ENCODE measurements at regions not wholly inside any gene's neighbourhood (a gene's known extent, or its start where the extent isn't known, plus 50 kb on each side); places are given as distances from the start of the nearest gene placed in this dataset.
"Not testable (repeated sequence)": the region's sequence is repeated elsewhere in the genome, so short reads cannot be mapped to it uniquely, and the experiment has no call there.

DNA sequence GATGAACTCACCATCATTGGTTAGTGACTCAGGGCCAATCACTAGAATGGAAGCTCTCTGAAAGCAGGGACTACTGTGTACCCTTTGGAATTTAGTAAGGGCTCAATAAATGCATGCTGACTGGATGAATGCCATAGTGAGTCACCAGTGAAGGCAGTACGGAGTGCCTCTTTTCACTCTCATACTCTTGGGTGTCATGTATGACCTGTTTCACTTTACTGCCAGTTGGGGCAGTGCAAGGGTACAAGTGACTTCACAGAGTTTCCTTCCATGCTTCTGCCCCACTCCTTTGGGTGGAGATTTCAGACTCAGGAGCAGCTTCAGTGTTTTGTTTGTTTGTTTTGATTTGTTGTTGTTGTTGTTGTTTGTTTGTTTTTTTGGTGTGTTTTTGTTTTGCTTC is 57.7 kb downstream of the SOX3 start:
- no peak for DNase-seq (ENCODE audit: low read depth)

DNA sequence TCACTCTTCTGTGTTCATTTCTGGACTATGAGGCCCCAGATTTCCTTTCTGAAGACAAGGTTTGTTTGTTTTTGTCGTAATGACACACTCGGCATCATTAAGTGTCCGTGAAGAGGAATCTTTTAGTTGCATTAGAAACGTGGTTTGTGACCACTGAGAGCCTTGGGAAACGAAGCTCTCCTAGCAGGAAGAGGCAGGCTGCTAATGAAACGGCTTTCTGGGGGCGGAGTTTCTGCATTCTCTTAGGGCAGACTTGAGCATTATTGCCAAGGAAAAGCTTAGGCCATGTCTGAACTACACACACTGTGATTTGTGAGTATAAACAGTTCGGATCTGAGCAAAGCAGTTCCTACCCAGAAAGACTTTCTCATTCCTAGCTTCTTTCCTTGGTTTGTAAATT is 64.0 kb downstream of the SOX3 start:
- DNase-seq (ENCODE audit: low read depth) = no peak

DNA sequence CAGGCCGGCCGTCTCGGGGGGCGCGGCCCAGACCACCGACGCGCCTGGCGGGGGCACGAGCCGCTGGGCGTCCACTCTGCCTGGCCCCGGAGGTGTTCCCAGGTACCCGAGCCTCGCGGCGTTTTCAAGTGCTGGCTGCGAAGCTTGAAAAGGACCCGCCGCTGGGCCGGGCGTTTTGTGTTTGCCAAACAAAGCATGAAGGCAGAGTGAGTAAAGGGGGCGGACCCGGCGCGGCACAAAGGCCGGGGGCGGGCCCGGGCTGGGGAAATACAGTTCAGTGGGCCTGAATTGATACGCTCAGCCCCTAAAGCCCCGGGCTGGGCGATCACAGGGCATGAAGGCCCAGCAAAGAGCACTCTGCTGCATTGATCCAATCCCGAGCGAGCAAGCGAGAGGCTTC is 65.4 kb downstream of the SOX3 start:
- no peak for DNase-seq (ENCODE audit: low read depth)

DNA sequence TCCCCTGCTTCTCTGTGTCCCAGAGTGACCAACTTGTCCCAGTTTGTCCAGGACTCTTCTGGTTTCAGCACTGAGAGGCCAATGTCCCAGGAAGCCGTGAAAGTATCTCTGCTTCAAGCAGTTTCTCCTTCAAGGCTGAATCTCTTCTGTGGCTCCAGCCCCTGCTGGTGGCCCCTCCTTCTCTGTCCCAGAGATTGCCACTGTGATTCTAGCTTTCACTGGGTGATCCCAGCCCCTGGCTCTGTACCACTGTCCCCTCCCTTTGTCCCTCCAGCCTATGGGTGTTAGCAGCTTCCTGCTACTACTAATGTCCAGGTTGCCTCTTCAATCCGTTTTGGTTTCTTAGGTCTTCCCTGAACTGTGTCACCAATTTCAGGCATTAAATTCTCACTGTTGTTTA is 70.5 kb downstream of the SOX3 start:
- DNase-seq (ENCODE audit: low read depth) = no peak

DNA sequence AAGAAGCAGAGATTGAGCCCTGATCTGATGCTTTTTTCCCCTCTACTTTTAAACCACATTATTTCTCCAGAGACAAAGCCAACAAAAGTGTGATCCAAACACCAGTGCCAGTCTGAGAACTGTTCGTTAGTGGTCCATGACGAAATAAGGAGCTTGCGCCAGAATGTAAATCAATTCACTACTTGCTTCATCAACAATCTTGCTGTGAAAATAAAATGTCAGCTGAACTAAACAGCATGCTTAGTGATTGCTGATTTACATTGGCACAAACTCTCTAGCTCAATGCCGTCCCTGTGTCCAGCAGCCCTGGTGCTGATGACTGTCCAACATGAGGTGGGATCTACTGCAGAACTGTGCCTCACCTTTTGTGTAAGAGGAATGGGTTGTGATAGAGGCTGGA is 71.3 kb downstream of the SOX3 start:
- no peak for DNase-seq (ENCODE audit: low read depth)

DNA sequence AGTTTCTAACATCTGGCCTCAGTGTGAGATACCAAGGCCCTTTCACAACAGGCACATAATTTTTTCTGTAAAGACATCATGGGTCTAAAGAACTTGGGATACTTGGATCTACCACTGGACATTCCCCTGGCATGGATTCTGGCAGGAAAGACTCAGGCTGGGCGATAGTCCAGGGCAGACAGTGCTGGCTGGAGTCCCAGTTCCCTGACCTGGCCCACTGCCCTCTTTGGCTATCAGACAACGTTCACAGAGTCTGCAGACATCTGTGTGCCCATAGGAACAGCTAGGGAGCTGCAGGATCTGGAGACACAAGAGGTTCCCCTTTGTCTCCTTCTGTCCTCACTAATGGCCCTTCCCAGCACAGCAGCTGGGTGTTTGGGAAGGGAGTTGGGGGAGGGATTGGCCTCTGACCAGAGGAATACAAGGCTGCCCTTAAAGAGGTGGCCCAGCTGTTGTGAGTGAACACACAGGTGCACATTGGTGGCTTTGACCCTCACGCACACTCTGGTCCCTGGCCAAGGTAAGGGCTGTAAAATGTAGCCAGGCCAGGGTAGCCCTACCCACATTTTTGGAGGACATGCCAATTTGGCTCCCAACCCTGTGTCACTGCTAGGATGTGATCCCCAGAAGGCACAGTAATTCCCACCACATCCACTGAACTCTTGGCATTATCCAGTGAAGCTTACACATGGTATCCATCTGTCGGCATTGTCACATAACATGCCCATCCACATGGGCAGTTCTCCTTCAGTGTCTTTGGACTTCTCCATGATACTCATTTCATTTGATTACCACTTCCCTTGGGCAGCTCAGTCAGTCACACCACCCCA is 72.3 kb downstream of the SOX3 start:
- DNase-seq (ENCODE audit: low read depth) = peak; percentile 48

DNA sequence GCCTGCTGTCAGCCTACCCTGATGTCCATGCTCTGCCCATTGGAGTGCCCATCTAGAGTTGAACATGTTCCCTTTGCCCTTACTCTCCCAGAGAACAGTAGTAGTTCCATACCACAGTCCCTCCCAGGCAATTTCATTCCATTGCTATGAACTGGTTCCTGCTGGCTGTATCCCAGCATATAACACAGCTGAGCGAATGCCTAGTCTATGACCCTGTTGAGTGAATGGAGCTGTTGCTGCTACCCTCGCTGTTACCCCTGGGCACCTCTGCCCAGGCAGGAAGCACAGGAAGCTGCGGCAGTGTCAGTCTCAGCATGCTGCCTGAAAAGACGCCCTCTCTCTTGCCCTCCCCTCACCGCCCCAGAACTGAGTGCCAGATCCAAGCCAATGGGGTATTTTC is 73.3 kb downstream of the SOX3 start:
- peak; percentile 58 for DNase-seq (ENCODE audit: low read depth)

DNA sequence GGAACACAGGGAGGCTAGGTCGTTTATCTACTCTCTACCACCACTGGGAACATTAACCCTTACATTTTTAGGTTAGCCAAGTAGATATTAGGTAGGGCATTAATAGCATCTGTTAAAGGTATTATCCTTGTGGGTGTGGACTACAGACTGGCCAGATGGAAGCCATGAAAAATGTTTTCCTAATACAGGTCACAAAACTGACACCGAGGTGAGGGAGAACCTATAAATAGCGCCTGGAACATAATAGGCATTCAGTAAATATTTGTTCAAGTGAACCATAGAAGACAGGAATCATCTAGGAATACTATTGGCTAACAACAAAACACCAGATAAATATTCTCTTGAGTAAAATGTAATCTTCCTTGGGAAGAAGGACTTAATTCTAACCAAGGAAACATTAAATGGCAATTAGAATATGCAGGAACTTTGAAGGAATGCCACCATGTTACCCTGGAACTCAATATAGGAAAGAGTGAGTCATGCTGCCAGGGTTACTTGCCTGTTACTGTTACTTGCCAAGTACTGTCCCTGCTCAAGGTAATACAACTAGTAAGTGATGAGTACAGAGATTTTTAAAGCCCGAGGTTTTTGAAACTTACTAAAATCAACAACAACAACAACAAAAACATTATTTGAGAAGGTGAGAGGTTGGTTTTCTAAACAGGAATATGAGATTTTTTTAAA is 79.0 kb downstream of the SOX3 start:
- peak; percentile 29 for DNase-seq (ENCODE audit: low read depth)

DNA sequence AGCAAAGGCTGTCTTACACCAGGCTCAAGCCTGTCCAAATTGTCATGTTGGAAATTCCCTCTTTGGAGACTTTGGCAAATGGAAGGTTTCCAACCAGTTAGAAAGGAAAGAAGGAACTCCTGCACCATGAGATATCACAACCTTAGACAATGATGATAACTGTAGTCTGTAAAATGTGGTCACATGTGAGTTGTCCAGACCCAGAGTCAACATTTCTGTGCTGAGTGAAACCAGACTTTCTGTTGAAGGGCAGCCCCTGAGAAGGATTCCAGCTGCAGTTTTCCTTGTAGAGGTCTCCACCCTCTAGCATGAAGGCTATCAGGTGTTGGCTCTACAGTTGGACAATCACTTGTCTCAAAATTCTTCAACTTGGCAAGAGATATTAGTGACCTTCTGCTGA is 82.4 kb downstream of the SOX3 start:
- no peak for DNase-seq (ENCODE audit: low read depth)

DNA sequence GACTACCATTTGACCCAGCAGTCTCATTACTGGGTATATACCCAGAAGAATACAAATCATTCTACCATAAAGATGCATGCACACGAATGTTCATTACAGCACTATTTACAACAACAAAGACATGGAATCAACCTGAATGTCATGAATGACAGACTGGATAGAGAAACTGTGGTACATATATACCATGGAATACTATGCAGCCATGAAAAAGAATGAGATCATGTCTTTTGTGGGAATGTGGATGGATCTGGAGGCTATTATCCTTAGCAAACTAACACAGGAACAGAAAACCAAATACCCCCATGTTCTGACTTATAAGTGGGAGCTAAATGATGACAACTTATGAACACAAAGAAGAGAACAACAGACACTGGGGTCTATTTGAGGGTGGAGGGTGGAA is 102.7 kb downstream of the SOX3 start:
- DNase-seq (ENCODE audit: low read depth) = not testable (repeated sequence)

DNA sequence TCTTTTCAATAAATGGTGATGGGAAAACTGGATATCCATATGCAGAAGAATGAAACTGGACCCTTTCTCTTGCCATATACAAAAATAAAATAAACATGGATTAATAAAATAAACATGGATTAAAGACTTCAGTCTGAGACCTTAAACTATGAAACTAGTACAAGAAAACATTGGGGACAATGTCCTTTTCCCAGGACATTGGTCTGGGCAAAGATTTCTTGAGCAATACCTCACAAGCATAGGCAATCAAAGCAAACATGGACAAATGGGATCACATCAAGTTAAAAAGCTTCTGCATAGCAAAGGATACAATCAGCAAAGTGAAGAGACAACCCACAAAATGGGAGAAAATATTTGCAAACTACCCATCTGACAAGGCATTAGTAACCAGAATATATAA is 108.5 kb downstream of the SOX3 start:
- not testable (repeated sequence) for DNase-seq (ENCODE audit: low read depth)

DNA sequence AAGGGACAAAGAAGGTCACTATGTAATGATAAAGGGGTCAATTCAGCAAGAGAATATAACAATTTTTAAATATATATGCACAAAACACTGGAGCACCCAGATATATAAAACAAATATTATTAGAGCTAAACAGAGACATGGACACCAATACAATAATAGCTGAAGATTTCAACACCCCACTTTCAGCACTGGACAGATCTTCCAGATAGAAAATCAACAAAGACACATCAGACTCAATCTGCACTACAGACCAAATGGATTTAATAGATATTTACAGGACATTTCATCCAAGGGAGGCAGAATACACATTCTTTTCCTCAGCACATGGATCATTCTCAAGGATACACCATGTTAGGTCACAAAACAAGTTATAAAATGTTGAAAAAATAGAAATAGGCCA is 111.4 kb downstream of the SOX3 start:
- DNase-seq (ENCODE audit: low read depth) = no peak

DNA sequence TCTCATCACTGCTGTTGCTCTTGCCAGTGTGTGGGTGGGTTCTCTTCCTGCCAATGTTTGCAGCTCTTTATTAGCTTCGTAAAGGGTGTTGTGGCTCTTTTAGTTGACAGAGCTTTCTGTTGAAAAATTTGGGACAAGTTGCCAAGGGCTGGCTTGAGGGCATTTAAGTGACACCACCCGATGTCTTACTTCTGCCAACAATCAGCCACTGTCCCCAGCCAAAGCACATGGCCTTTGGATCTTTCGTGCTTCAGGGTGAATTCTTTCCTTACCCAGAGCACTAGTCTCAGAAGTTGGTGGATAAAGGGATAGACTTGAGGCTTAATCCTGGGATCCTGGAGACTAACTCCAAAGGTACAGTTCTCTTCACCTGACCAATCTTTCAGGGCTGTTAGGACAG is 113.6 kb downstream of the SOX3 start:
- DNase-seq (ENCODE audit: low read depth) = no peak

DNA sequence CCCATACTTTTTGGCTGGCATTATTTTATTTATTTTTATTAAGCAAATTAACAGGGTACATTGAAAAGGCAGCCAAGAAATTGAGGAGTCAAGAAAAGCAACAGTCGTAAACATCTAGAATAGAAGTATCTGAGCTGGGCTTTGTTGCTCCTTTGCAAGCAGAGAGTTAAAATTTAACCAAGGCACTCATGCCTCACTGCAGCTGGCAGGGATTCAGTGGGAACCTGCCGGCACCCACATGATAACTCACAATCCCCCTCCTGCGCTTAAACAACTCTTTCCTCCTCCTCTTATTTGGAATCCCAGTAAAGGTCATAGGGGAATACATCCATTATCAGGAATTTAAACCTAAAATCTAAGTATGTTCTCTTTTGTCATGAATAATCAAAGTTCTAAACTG is 115.5 kb downstream of the SOX3 start:
- DNase-seq (ENCODE audit: low read depth) = no peak

DNA sequence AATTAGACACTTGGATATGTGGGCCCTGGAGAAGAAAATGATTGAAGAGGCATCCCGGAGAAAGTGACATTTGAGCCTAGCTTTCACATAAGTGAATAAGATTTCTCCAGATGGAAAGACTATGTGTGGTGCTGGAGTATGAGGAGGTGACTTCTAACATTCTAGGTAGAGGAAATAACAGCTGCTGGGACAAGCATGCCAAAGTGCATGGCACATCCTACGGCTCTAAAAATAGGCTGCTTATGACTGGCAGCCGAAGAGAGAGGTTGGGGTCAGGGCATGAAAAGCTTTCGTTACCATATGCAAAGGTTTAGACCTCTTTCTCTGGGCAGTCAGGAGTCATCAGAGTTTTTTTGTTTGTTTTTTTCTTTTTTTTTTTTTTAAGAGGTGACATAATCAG is 142.0 kb downstream of the SOX3 start:
- DNase-seq (ENCODE audit: low read depth) = no peak

DNA sequence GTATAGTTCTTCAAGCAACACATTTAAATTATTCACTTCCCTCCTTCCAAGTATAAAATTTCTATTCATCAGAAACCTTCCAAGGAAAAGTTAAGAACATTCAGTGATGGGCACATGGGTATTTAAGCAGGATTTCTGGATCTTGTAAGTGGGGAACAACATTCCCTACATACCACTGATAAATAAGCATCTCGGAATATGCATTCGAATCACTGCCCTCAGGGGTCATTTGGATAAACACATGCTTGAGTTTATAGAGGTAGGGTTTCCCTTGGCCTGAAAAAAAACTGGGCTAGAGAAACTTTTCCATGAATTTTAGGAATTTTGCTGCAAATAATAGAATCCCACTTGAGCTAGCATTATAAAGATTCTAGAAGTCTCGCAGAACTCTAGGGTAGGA is 143.9 kb downstream of the SOX3 start:
- no peak for DNase-seq (ENCODE audit: low read depth)

DNA sequence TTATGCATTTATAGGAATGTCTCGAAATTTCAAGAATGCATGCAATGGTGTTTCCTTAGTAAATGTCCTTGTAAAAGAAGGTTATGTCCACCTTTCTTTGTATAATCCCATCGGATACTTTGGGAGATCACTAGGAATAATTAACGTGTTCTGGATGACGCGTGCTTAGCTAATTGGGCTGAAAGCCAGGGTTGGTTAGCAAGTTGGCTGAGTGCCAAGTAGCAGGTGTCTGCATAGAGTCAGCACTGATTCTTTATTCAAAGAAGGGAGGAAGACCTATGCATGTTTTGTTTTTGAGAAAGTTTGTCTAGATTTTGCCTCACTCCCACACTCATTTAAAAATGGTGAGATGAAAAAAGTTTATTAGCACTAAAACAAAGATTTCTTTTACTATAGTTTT is 144.6 kb downstream of the SOX3 start:
- DNase-seq (ENCODE audit: low read depth) = no peak

DNA sequence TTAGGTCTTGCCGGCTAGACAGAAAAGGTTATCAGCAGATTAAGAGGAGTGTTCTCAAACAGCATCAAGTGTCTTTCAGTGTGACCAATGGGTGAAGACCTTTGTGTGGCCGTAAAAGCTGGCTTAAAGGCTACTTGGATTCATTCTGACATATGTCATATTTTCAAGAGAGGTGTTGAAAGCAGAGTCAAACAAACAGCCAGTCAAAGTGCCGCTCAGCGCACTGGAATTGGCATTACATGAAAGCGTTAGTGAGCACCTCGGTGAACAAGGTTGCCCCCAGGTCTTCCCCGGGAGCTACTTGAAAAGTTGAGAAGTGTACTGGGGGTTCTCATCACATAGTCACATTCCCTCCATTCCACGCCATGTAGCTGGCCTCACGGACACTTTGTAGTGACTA is 148.9 kb downstream of the SOX3 start:
- DNase-seq (ENCODE audit: low read depth) = no peak

DNA sequence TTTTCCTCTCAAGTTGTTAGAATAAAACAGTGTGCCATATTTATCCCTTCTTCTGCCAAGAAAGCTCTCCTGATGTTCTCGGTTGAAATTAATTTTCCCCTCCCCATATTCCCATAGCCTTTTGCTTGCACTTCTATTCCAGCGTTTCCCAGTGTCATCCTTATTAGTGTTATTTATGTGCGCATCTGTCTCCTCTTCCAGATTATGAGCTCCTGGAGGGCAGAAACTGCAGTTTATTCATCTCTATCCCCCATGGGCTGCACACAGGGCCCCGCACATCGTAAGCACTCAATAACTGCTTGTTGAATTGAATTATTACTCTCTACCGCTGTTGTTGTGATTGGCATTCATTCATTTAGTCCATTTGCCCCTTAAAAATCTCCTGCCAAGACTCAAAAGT is 149.4 kb downstream of the SOX3 start:
- no peak for DNase-seq (ENCODE audit: low read depth)

DNA sequence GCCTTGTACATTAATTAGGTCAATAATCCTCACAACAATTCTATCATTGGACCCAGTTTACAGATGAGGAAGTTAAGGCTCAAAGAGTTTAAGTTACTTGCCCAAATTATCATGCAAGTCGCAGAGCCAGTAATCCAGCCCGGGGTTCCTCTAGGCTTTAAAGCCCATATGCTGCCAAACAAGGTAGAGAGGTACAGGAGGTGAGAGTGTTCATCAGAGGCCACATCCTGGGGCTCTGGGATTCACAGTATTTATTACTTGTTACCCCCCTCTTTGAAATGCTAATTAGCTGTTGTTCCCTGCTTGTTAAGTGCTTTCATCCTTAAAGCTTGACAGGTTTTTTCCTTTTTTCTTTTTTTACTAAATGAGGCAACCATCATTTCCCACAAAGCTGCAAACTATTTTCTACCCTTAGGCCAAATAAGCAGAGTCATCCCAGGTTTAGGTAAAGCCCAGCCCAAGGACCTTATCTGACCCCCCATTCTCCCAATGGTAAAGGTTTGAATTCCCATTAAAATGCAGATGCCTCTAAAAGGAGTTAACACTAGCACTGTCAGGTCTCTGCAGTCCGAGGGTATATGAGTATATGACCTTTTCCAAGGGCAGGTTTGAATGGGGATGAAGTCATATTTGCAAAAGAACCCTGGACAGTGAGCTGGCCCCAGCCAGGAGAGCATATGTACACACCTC is 150.3 kb downstream of the SOX3 start:
- peak; percentile 44 for DNase-seq (ENCODE audit: low read depth)

DNA sequence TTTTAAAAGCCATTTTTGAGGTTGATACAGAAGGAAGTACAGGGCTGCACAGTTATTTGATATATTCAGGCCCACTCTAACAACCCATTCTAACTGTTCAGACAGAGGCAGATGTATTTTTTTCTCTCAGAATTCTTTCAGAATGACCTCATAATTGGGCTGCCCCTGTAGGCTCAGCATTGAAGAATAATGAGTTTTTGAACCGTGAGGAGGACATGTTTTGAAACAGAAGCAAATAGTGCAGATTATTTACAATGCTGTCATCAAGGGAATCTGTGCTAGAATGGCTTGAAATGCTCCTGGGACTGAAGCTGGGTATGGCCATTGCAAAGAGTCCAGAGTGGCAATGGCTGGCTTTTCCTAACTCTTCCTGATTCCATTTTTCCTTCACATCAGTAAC is 158.1 kb downstream of the SOX3 start:
- DNase-seq (ENCODE audit: low read depth) = peak; percentile 69

DNA sequence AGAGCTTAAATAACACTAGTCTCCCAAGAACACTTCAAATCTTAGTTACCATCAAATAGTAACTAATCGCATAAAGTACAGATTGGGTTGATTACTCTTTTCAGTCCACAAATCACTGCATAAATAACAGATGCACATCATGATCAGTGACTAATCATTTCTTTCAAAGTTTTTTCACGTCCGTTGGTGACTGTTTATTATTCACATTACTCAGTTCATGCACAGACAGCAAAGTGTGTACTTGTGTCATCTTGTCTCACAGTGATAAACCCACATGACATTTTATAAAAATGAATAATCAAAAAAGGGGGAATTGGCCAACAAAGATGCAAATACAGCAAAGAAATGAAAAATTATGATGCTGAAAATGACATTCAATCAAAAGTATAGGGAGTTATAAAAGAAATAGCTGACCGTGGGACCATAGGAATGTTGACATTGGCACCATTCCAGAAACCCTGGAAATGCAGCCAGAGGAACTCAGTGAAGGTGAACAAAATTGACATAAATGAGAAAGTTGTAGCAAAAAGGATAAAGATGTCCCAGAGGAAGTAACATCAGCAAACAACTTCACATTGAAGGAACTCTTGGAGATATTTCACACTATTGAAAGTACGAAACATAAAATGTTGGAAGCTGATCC is 161.5 kb downstream of the SOX3 start:
- DNase-seq (ENCODE audit: low read depth) = peak; percentile 69

DNA sequence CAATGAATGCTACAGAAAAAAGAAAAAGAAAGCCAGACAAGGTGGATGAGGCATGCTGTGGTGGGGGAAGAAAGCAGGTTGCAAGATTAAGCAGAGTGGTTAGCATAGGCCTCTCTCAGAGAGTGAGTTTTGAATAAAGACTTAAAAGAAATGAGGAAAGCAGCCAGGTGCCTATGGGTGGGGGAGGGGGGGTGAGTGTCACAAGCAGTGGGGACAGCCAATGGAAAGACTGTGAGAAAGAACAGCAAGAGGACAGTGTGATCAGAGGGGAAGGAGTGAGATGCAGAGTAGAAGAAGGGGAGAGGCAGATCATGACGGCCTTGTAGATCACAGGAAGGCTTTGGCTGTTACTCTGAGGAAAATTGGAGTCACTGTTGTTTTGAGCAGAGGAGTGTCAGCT is 162.5 kb downstream of the SOX3 start:
- DNase-seq (ENCODE audit: low read depth) = no peak

All from M059J (cell line).